ENCODE measurements at regions not wholly inside any gene's neighbourhood (a gene's known extent, or its start where the extent isn't known, plus 50 kb on each side); places are given as distances from the start of the nearest gene placed in this dataset.

DNA sequence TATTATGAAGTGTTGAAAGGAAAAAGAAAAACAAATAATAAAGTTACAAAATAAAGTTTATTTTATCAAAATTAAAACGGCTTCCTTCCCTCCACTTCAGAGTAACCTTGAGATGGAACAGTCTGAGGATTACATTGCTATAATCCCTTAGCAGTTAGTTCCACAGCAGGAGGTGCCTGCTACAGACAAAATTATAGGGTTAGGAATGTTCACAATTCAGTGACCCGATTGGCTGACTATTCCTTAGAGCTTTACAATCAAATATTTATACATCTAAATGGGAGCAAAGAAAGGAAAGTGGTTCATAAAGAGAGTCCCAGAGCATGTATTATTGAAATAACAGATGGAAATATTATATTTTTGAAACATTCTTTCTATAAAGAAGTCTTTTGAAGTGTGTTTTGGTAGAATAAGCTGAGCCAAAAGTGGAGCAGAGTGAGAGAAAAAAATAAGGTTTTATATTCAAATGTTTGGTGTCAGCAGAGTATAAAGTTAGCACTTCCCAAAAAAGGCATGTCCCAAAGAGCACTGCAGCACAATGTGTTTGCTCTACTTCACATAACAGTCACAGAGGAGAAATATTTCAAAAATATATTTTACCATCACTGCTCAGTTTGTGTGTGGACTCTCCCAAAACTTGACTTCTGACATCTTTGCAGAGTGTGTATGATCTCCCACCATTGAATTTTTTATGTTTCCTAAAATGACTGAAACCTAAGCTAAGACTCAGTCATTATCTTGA lies 71.4 kb upstream of the GORAB start:
- no peak overlapping the region for H3K4me3 ChIP-seq (ENCODE audit: low read depth, low read length)
- TF ChIP-seq MYC (IDR thresholded peaks at IDR 0.05; ENCODE audit: low read depth, low read length) (no peak), CTCF (IDR thresholded peaks at IDR 0.05; ENCODE audit: low read depth, low read length) (no peak), POLR2A (IDR thresholded peaks at IDR 0.05; ENCODE audit: extremely low read depth, insufficient read length) (no peak), MAX (IDR thresholded peaks at IDR 0.05; ENCODE audit: low read depth, low read length) (no peak)
- no peak for DNase-seq (ENCODE audit: low read depth)

GRCh38 chr1:170461291-170461747 lies 70.6 kb upstream of the GORAB start:
- H3K4me3 ChIP-seq (ENCODE audit: low read depth, low read length): no peak overlapping the region
- TF ChIP-seq CTCF (IDR thresholded peaks at IDR 0.05; ENCODE audit: low read depth, low read length): no peak
- DNase-seq (ENCODE audit: low read depth): no peak

GRCh38 chr1:170461762-170462384 lies 70.1 kb upstream of the GORAB start:
- DNase-seq (ENCODE audit: low read depth): no peak
- TF ChIP-seq MAX (IDR thresholded peaks at IDR 0.05; ENCODE audit: low read depth, low read length): no peak
- no peak for TF ChIP-seq MYC (IDR thresholded peaks at IDR 0.05; ENCODE audit: low read depth, low read length)
- TF ChIP-seq POLR2A (IDR thresholded peaks at IDR 0.05; ENCODE audit: extremely low read depth, insufficient read length): no peak
- no peak for TF ChIP-seq CTCF (IDR thresholded peaks at IDR 0.05; ENCODE audit: low read depth, low read length)
- H3K4me3 ChIP-seq (ENCODE audit: low read depth, low read length): no peak overlapping the region

DNA sequence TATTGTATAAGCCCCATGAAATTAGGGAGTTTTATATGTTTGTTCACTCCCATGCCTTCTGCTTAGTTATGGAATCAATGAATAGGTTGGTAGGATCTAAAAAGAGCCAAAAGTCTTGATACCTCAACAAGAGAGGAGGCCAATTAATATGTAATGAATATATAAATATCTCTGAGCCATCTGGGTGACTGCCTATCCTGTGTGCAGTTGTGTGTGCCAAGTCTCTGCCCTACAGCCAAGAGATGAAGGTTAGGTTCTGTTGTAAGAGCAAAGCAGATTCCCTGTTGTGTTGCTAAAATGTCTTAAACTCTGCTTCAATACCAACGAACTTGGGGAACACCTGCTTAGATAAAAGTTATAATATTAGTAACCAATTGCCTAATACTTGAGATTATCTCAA lies 61.8 kb upstream of the GORAB start:
- no peak for TF ChIP-seq CTCF (IDR thresholded peaks at IDR 0.05; ENCODE audit: low read depth, low read length)
- TF ChIP-seq MAX (IDR thresholded peaks at IDR 0.05; ENCODE audit: low read depth, low read length): no peak
- TF ChIP-seq MYC (IDR thresholded peaks at IDR 0.05; ENCODE audit: low read depth, low read length): no peak
- no peak for TF ChIP-seq POLR2A (IDR thresholded peaks at IDR 0.05; ENCODE audit: extremely low read depth, insufficient read length)
- DNase-seq (ENCODE audit: low read depth): no peak
- no peak overlapping the region for H3K4me3 ChIP-seq (ENCODE audit: low read depth, low read length)

GRCh38 chr1:170471398-170472053 lies 60.4 kb upstream of the GORAB start:
- DNase-seq (ENCODE audit: low read depth): no peak
- no peak overlapping the region for H3K4me3 ChIP-seq (ENCODE audit: low read depth, low read length)
- no peak for TF ChIP-seq MAX (IDR thresholded peaks at IDR 0.05; ENCODE audit: low read depth, low read length)
- TF ChIP-seq POLR2A (IDR thresholded peaks at IDR 0.05; ENCODE audit: extremely low read depth, insufficient read length): no peak
- TF ChIP-seq CTCF (IDR thresholded peaks at IDR 0.05; ENCODE audit: low read depth, low read length): no peak
- TF ChIP-seq MYC (IDR thresholded peaks at IDR 0.05; ENCODE audit: low read depth, low read length): no peak

Data from NB4 (cell line).